NOMO-1 treated with DMSO at 0.1 percent for 48 hours (cell line): ENCODE measurements at regions not wholly inside any gene's neighbourhood (a gene's known extent, or its start where the extent isn't known, plus 50 kb on each side); places are given as distances from the start of the nearest gene placed in this dataset.
A peak's percentile ranks its signal among the peaks of the same experiment; 100 is the strongest.

ENCODE experiments used
- DNase-seq: peaks from one replicate; lab custom pipeline; 2025; ENCODE audit not compliant: unreplicated experiment; lab: John Stamatoyannopoulos, UW

GRCh38 chr1:67948151-67949080, 102.0 kb downstream of the DIRAS3 start:
- DNase-seq = no peak

GRCh38 chr1:67947114-67947513, 103.3 kb downstream of the DIRAS3 start:
- peak; percentile 14 for DNase-seq

- no peak for DNase-seq
Observed at GRCh38 chr1:67945733-67946374, 104.6 kb downstream of the DIRAS3 start.

GRCh38 chr1:67942274-67942673, 108.2 kb downstream of the DIRAS3 start:
- no peak for DNase-seq

- DNase-seq = no peak
Observed at GRCh38 chr1:67941746-67942145, 108.5 kb upstream of the GNG12 start.

GRCh38 chr1:67941155-67941554, 107.9 kb upstream of the GNG12 start:
- DNase-seq = no peak

- no peak for DNase-seq
Observed at GRCh38 chr1:67939942-67940341, 106.7 kb upstream of the GNG12 start.

- no peak for DNase-seq
Observed at GRCh38 chr1:67939186-67939743, 106.0 kb upstream of the GNG12 start.

GRCh38 chr1:67937651-67938050, 104.4 kb upstream of the GNG12 start:
- DNase-seq = no peak

- DNase-seq = no peak
Observed at GRCh38 chr1:67937010-67937409, 103.7 kb upstream of the GNG12 start.

GRCh38 chr1:67935560-67935959, 102.3 kb upstream of the GNG12 start:
- no peak for DNase-seq

GRCh38 chr1:67931198-67931597, 97.9 kb upstream of the GNG12 start:
- no peak for DNase-seq

GRCh38 chr1:67923074-67923473, 89.8 kb upstream of the GNG12 start:
- DNase-seq = peak; percentile 0

GRCh38 chr1:67921725-67922489, 88.6 kb upstream of the GNG12 start:
- no peak for DNase-seq

GRCh38 chr1:67919274-67920072, 86.2 kb upstream of the GNG12 start:
- no peak for DNase-seq

GRCh38 chr1:67918067-67918466, 84.8 kb upstream of the GNG12 start:
- DNase-seq = no peak

GRCh38 chr1:67917006-67917405, 83.7 kb upstream of the GNG12 start:
- DNase-seq = no peak

GRCh38 chr1:67916140-67916886, 83.0 kb upstream of the GNG12 start:
- no peak for DNase-seq

GRCh38 chr1:67909776-67910175, 76.5 kb upstream of the GNG12 start:
- no peak for DNase-seq
